Effector memory CD4-positive, alpha-beta T cell (primary cell): ENCODE measurements at regions not wholly inside any gene's neighbourhood (a gene's known extent, or its start where the extent isn't known, plus 50 kb on each side); places are given as distances from the start of the nearest gene placed in this dataset.
"Not testable (repeated sequence)": the region's sequence is repeated elsewhere in the genome, so short reads cannot be mapped to it uniquely, and the experiment has no call there.

Source experiments
- DNase-seq, 3 donors: peaks; one replicate each; pipeline ENCODE4 v3.0.0-alpha.2; 2020
- H3K27ac ChIP-seq: 2 replicates; pipeline ENCODE4 v1.7.0; 2013; ENCODE audit warnings: mild to moderate bottlenecking, low read length, moderate library complexity; ENCODE audit not compliant: insufficient read depth, poor library complexity, severe bottlenecking
- H3K27me3 ChIP-seq: replicated peaks from 2 replicates; pipeline ENCODE4 v1.7.0; 2013; ENCODE audit warnings: mild to moderate bottlenecking, low read length; ENCODE audit not compliant: insufficient read depth, control insufficient read depth, poor library complexity, severe bottlenecking
- H3K36me3 ChIP-seq: 2 replicates; pipeline ENCODE4 v1.7.0; 2013; ENCODE audit warnings: mild to moderate bottlenecking, low read length, moderate library complexity; ENCODE audit not compliant: control insufficient read depth, insufficient read depth
- H3K4me1 ChIP-seq: 2 replicates; pipeline ENCODE4 v1.7.0; 2013; ENCODE audit warnings: low read length, mild to moderate bottlenecking; ENCODE audit not compliant: control insufficient read depth, insufficient read depth, poor library complexity, severe bottlenecking
- H3K4me3 ChIP-seq: 2 replicates; pipeline ENCODE4 v1.7.0; 2013; ENCODE audit warnings: low read length, low read depth, mild to moderate bottlenecking; ENCODE audit not compliant: insufficient read depth, poor library complexity, severe bottlenecking
- H3K9me3 ChIP-seq: 2 replicates; pipeline ENCODE4 v1.7.0; 2013; ENCODE audit warnings: mild to moderate bottlenecking, low read length, moderate library complexity; ENCODE audit not compliant: control insufficient read depth

DNA sequence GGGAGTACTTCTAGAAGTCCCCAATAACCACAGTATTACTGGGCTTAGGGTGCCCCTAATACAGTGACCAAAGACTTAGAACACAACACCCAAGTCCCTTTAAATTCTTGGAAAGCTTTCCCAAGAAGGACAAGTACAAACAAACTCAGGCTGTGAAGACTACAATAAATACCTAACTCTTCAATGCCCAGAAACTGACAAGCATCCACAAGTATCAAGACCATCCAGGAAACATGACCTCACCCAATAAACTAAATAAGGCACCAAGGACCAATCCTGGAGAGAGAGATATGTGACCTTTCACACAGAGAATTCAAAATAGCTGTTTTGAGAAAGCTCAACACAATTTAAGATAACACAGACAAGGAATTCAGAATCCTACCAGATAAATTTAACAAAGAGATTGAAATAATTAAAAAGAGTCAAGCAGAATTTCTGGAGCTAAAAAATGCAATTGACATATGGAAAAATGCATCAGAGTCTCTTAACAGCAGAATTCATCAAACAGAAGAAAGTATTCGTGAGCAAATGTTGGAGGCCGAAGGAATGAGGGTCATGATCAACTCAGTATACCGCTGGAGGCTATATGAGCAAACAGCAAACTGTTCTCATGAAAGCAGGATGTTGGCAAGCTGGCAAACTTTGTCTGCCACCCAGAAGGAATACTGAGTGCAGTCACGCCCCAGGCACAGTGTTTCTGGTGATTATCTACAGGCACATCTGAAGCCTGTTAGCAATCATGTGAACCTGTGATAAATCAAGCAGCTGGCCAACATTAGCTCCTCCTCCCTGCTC lies 87.0 kb upstream of the NECTIN3 start:
- no peaks in the 10 kb centered on the region for H3K27me3 ChIP-seq
- H3K9me3 ChIP-seq, result no peaks in the 10 kb centered on the region
- no peak overlapping the region for H3K4me3 ChIP-seq
- H3K27ac ChIP-seq, result no peak overlapping the region
- H3K36me3 ChIP-seq, result no peaks in the 10 kb centered on the region
- H3K4me1 ChIP-seq, result no peaks in the 10 kb centered on the region
- no peak for DNase-seq

DNA sequence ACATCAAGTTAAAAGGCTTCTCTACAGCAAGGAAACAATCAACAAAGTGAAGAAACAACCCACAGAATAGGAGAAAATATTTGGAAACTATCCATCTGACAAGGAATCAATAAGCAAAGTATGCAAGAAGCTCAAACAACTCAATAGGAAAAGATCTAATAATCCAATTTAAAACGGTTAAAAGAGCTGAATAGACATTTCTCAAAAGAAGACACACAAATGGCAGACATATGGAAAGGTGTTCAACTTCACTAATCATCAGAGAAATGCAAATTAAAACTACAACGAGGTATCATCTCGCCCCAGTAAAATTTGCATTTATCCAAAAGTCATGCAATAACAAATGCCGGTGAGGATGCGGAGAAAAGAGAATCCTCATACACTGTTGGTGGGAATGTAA lies 82.2 kb upstream of the NECTIN3 start:
- DNase-seq, result no peak
- no peaks in the 10 kb centered on the region for H3K27me3 ChIP-seq

DNA sequence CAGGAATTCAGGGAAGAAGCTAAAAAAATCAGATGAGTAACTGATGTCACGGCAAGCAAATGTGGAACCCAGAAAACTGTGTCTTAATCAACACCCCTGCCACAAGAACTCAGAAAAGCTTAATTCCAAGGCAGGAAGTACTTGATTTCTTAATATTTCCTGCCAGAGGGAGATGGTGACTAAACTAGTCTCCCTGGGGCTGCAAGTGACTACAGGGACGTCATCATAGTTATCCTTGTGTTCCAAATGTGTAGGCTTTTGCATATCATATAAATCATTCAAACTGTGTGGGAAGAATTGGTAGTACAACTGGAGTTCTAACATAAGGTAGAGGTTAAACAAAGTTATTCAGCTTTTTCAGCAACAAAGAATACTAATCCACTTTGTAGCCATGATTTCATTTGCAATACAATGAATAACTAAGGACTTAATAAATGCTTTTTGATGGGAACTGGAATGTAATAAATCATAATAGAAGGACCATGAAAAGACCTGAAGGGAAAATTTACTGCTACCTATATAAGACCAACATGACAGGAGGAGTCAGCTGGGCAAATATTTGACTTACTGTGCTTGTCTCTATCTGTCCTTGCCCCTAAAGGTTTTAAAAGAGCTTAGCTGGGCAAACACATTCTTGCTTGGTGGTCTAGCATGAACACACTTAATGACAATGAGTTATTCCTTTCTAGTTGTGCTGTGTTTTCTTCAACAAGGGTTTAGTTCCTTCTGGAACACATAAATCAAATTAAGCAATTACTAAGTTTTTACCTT lies 76.0 kb upstream of the NECTIN3 start:
- Histone ChIP-seq H3K27ac (no peak overlapping the region), H3K9me3 (no peaks in the 10 kb centered on the region), H3K4me1 (no peaks in the 10 kb centered on the region), H3K36me3 (no peaks in the 10 kb centered on the region), H3K27me3 (no peaks in the 10 kb centered on the region), H3K4me3 (no peak overlapping the region)
- DNase-seq, result no peak

More for the DNA sequence above, 82.2 kb upstream of the NECTIN3 start:
- H3K36me3 ChIP-seq, result no peaks in the 10 kb centered on the region
- H3K4me3 ChIP-seq, result no peak overlapping the region
- H3K27ac ChIP-seq, result no peak overlapping the region
- H3K4me1 ChIP-seq, result no peaks in the 10 kb centered on the region
- H3K9me3 ChIP-seq, result no peaks in the 10 kb centered on the region

DNA sequence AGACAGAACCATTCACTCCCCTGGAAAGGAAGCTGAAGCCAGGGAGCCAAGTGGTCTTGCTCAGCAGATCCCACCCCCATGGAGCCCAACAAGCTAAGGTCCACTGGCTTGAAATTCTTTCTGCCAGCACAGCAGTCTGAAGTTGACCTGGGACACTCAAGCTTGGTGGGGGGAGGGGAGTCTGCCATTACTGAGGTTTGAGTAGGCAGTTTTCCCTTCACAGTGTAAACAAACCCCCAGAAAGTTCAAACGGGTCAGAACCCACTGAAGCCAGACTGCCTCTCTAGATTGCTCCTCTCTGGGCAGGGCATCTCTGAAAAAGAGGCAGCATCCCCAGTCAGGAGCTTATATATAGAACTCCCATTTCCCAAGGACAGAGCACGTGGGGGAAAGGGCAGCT lies 72.8 kb upstream of the NECTIN3 start:
- not testable (repeated sequence) for H3K27ac ChIP-seq, DNase-seq

DNA sequence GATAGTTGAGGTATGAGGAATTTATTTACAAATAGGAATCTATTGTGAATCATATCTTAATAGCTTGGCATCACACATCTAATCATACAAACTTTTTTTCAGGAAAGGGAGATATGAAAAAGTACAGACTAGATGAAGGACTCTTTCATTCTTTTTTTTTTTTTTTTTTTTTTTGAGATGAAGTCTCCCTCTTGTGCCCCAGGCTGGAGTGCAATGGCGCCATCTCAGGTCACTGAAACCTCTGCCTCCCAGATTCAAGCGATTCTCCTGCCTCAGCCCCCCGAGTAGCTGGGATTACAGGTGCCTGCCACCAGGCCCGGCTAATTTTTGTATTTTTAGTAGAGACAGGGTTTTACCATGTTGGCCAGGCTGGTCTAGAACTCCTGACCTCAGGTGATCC lies 65.1 kb upstream of the NECTIN3 start:
- not testable (repeated sequence) for H3K9me3 ChIP-seq, H3K27me3 ChIP-seq, H3K36me3 ChIP-seq, H3K4me3 ChIP-seq, H3K27ac ChIP-seq, DNase-seq, H3K4me1 ChIP-seq

More for the DNA sequence above, 72.8 kb upstream of the NECTIN3 start:
- not testable (repeated sequence) for H3K36me3 ChIP-seq, H3K27me3 ChIP-seq, H3K4me1 ChIP-seq, H3K9me3 ChIP-seq, H3K4me3 ChIP-seq

DNA sequence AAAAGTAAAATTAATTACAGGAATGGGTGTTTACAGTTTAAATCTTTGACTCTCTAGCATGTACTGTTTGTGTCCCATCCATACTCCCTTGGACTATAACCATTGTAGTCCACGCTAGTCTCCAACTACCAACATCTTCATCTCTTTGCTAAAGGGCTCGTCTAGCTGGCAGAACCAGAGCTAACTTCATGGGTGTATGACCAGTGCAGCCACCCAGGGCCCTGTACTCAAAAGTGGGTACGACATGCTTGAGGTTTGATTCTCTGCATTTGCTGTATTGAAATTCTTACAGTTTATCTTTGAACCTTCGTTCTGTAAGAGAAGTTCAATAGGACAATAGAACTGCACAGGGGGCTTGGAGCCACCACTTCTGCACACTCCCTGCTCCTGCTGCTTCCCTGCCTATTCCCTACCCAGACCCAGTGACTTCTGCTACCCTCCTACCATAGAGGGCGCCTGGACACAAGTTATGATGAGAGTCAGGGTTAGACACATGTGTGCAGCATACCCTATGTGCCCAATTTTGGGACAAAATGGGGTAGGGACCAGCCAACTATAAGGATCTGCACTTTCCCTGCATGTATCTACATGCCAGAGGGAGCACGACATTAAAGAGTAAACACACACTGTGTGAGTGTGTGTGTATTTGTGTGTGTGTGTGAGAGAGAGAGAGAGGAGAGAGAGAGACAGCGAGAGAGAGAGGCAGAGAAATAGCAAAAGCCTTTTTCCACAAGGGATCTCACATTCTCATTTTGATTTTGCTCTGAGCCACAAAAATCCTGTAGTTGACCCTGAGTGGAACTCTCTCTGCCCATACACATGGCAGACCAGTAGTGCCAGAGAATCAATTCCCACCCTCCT lies 59.0 kb upstream of the NECTIN3 start:
- Histone ChIP-seq H3K9me3 (no peaks in the 10 kb centered on the region), H3K4me3 (no peak overlapping the region), H3K27me3 (no peaks in the 10 kb centered on the region), H3K36me3 (no peaks in the 10 kb centered on the region), H3K4me1 (no peaks in the 10 kb centered on the region), H3K27ac (no peak overlapping the region)
- no peak for DNase-seq
